BE2C (cell line): ENCODE measurements at regions not wholly inside any gene's neighbourhood (a gene's known extent, or its start where the extent isn't known, plus 50 kb on each side); places are given as distances from the start of the nearest gene placed in this dataset.

ENCODE experiments used
- DNase-seq: peaks from one replicate; pipeline ENCODE4 v3.0.0-alpha.2; 2020
- H3K27me3 ChIP-seq: fragments of 250-450 bp; sonication (Bioruptor Pico); 2 replicates; pipeline ENCODE4 v1.5.1; 2020; ENCODE audit warnings: mild to moderate bottlenecking
- H3K36me3 ChIP-seq: fragments of 250-450 bp; sonication (Bioruptor Pico); 2 replicates; pipeline ENCODE4 v1.5.1; 2020; ENCODE audit warnings: mild to moderate bottlenecking
- H3K4me1 ChIP-seq: fragments of 250-450 bp; sonication (Bioruptor Pico); 2 replicates; pipeline ENCODE4 v1.5.1; 2020
- H3K4me3 ChIP-seq: 2 replicates; pipeline ENCODE4 v1.5.1; 2011; ENCODE audit warnings: low read depth, low read length
- H3K9me3 ChIP-seq: fragments of 250-450 bp; sonication (Bioruptor Pico); 2 replicates; pipeline ENCODE4 v1.5.1; 2020
- CTCF ChIP-seq: IDR thresholded peaks from 2 replicates; pipeline ENCODE4 v1.5.1; 2012; ENCODE audit warnings: mild to moderate bottlenecking, low read depth, low read length

GRCh38 chr13:107809125-107809524 lies 406.2 kb downstream of the LIG4 start:
- Histone ChIP-seq H3K4me3 (no peak overlapping the region), H3K36me3 (no peaks in the 10 kb centered on the region), H3K4me1 (peaks cover 71% of the 10 kb centered on the region), H3K27me3 (no peaks in the 10 kb centered on the region), H3K9me3 (no peaks in the 10 kb centered on the region)
- no peak for DNase-seq
- no peak for TF ChIP-seq CTCF

GRCh38 chr13:107808389-107808788 lies 406.9 kb downstream of the LIG4 start:
- Histone ChIP-seq H3K36me3 (no peaks in the 10 kb centered on the region), H3K4me3 (no peak overlapping the region), H3K9me3 (no peaks in the 10 kb centered on the region), H3K4me1 (peaks cover 73% of the 10 kb centered on the region), H3K27me3 (no peaks in the 10 kb centered on the region)
- no peak for DNase-seq
- no peak for TF ChIP-seq CTCF

GRCh38 chr13:107807306-107808073 lies 407.8 kb downstream of the LIG4 start:
- no peak for DNase-seq
- H3K4me1 ChIP-seq, result peaks cover 66% of the 10 kb centered on the region
- H3K27me3 ChIP-seq, result no peaks in the 10 kb centered on the region
- peak overlapping the region; percentile 1 for H3K4me3 ChIP-seq
- no peaks in the 10 kb centered on the region for H3K9me3 ChIP-seq
- H3K36me3 ChIP-seq, result no peaks in the 10 kb centered on the region
- no peak for TF ChIP-seq CTCF

GRCh38 chr13:107806726-107807125 lies 408.6 kb downstream of the LIG4 start:
- Histone ChIP-seq H3K36me3 (no peaks in the 10 kb centered on the region), H3K4me3 (no peak overlapping the region), H3K27me3 (no peaks in the 10 kb centered on the region), H3K9me3 (no peaks in the 10 kb centered on the region), H3K4me1 (peaks cover 61% of the 10 kb centered on the region)
- no peak for TF ChIP-seq CTCF
- no peak for DNase-seq

- H3K27me3 ChIP-seq, result no peaks in the 10 kb centered on the region
- TF ChIP-seq CTCF, result no peak
- peaks cover 54% of the 10 kb centered on the region for H3K4me1 ChIP-seq
- H3K36me3 ChIP-seq, result no peaks in the 10 kb centered on the region
- DNase-seq, result no peak
- H3K4me3 ChIP-seq, result no peak overlapping the region
- no peaks in the 10 kb centered on the region for H3K9me3 ChIP-seq
Measured at GRCh38 chr13:107803822-107804495, 411.4 kb downstream of the LIG4 start.

- Histone ChIP-seq H3K9me3 (no peaks in the 10 kb centered on the region), H3K4me3 (no peak overlapping the region), H3K27me3 (no peaks in the 10 kb centered on the region), H3K4me1 (peaks cover 35% of the 10 kb centered on the region), H3K36me3 (no peaks in the 10 kb centered on the region)
- TF ChIP-seq CTCF, result no peak
- DNase-seq, result no peak
Measured at GRCh38 chr13:107801621-107802020, 413.7 kb downstream of the LIG4 start.
